Left lung (tissue), 4 donors: ENCODE measurements at regions not wholly inside any gene's neighbourhood (a gene's known extent, or its start where the extent isn't known, plus 50 kb on each side); places are given as distances from the start of the nearest gene placed in this dataset.

ENCODE experiments used
- ATAC-seq: fragments of 200-7000 bp; cut with Tn5 transposase; one replicate; pipeline ENCODE4 v1.9.1; 2020; ENCODE audit warnings: moderate library complexity
- DNase-seq, 4 donors: peaks; one replicate each; pipeline ENCODE4 v3.0.0-alpha.2; 2013 to 2020
- H3K27ac ChIP-seq, 2 donors: fragments of 200-600 bp; sonication (generic) in 1 of 2; one replicate each; pipeline versions ENCODE4 v1.5.0 to v1.8.0; 2020 to 2021
- H3K27me3 ChIP-seq, 2 donors: fragments of 200-600 bp; sonication (generic) in 1 of 2; one replicate each; pipeline versions ENCODE4 v1.5.0 to v1.8.0; 2020 to 2021
- H3K36me3 ChIP-seq, 2 donors: fragments of 200-600 bp; sonication (generic) in 1 of 2; one replicate each; pipeline versions ENCODE4 v1.5.0 to v1.8.0; 2020 to 2021
- H3K4me1 ChIP-seq, 2 donors: fragments of 200-600 bp; one replicate each; pipeline ENCODE4 v1.8.0; 2021
- H3K4me3 ChIP-seq, 2 donors: fragments of 200-600 bp; sonication (generic) in 1 of 2; one replicate each; pipeline versions ENCODE4 v1.5.0 to v1.8.0; 2020 to 2021; ENCODE audit warnings: mild to moderate bottlenecking in 1 of 2
- H3K9me3 ChIP-seq, 2 donors: fragments of 200-600 bp; sonication (generic) in 1 of 2; one replicate each; pipeline versions ENCODE4 v1.5.0 to v1.8.0; 2020 to 2021
- CTCF ChIP-seq, 2 donors: fragments of 200-600 bp; sonication (generic) in 1 of 2; IDR thresholded peaks; one replicate each; pipeline versions ENCODE4 v1.5.0 to v1.8.0; 2021; ENCODE audit warnings: antibody characterized with exemption in 2 of 2
- intact Hi-C, 2 donors: fragments of 100-400 bp; cut with DNase I; formaldehyde crosslinking; loops; one replicate each; pipeline versions ENCODE4 v1.11.2 to v1.14.2; 2022
- donor health status: DM: no; HTN: yes; CAD: no.
- donor health status: DM: no; HTN: no; CAD: no.

- H3K4me3 ChIP-seq, result peak overlapping the region in 1 of 2 donors; percentile 26
- intact Hi-C loops, result no loop called here
- ATAC-seq (peak; percentile 57), DNase-seq (no peak)
- no peaks in the 10 kb centered on the region for H3K36me3 ChIP-seq
- no peaks in the 10 kb centered on the region for H3K9me3 ChIP-seq
- peaks cover 0 to 29% of the 10 kb centered on the region in 2 donors for H3K4me1 ChIP-seq
- H3K27ac ChIP-seq, result peak overlapping the region in 1 of 2 donors; percentile 67
- H3K27me3 ChIP-seq, result no peaks in the 10 kb centered on the region
- TF ChIP-seq CTCF (IDR thresholded peaks at IDR 0.05), result no peak
Observed at GRCh38 chr6:25035512-25036435, 100.0 kb upstream of the RIPOR2 start.

GRCh38 chr6:25036461-25036860 is 100.7 kb upstream of the RIPOR2 start:
- ATAC-seq (no peak), DNase-seq (no peak)
- Histone ChIP-seq H3K27ac (peak overlapping the region in 1 of 2 donors; percentile 67), H3K4me3 (no peak overlapping the region), H3K9me3 (no peaks in the 10 kb centered on the region), H3K36me3 (no peaks in the 10 kb centered on the region), H3K4me1 (peaks cover 0 to 35% of the 10 kb centered on the region in 2 donors), H3K27me3 (no peaks in the 10 kb centered on the region)
- intact Hi-C loops, result no loop called here
- TF ChIP-seq CTCF (IDR thresholded peaks at IDR 0.05), result no peak

GRCh38 chr6:25038300-25038699 is 102.5 kb upstream of the RIPOR2 start:
- TF ChIP-seq CTCF (IDR thresholded peaks at IDR 0.05), result no peak
- Histone ChIP-seq H3K36me3 (no peaks in the 10 kb centered on the region), H3K4me3 (no peak overlapping the region), H3K27me3 (no peaks in the 10 kb centered on the region), H3K4me1 (peaks cover 0 to 52% of the 10 kb centered on the region in 2 donors), H3K9me3 (no peaks in the 10 kb centered on the region), H3K27ac (no peak overlapping the region)
- no peak for DNase-seq
- intact Hi-C loops, result no loop called here
- ATAC-seq, result no peak

GRCh38 chr6:25038999-25039398 is 103.2 kb upstream of the RIPOR2 start:
- intact Hi-C loops, result no loop called here
- Histone ChIP-seq H3K36me3 (no peaks in the 10 kb centered on the region), H3K27ac (no peak overlapping the region), H3K4me1 (peaks cover 0 to 54% of the 10 kb centered on the region in 2 donors), H3K9me3 (no peaks in the 10 kb centered on the region), H3K27me3 (no peaks in the 10 kb centered on the region), H3K4me3 (no peak overlapping the region)
- TF ChIP-seq CTCF (IDR thresholded peaks at IDR 0.05), result no peak
- ATAC-seq (no peak), DNase-seq (no peak)

- no peak for DNase-seq
- H3K36me3 ChIP-seq, result no peaks in the 10 kb centered on the region
- intact Hi-C loops, result no loop called here
- H3K9me3 ChIP-seq, result no peaks in the 10 kb centered on the region
- peak overlapping the region in 1 of 2 donors; percentile 2 for H3K27ac ChIP-seq
- ATAC-seq, result no peak
- peaks cover 0 to 29% of the 10 kb centered on the region in 2 donors for H3K4me1 ChIP-seq
- no peaks in the 10 kb centered on the region for H3K27me3 ChIP-seq
- peak overlapping the region in 1 of 2 donors; percentile 12 for H3K4me3 ChIP-seq
- TF ChIP-seq CTCF (IDR thresholded peaks at IDR 0.05), result no peak
Observed at GRCh38 chr6:25041485-25042035, 105.8 kb upstream of the RIPOR2 start.
